Right atrium auricular region (tissue), 2 donors: ENCODE measurements at regions not wholly inside any gene's neighbourhood (a gene's known extent, or its start where the extent isn't known, plus 50 kb on each side); places are given as distances from the start of the nearest gene placed in this dataset.

Experiments used
- DNase-seq: peaks from one replicate; pipeline ENCODE4 v3.0.0-alpha.2; 2019; ENCODE audit warnings: low spot score
- H3K27ac ChIP-seq, 2 donors: fragments of 200-600 bp; sonication (generic); 1 replicate in 1 of 2; 2 replicates in 1 of 2; pipeline ENCODE4 v1.5.1; 2016 to 2019
- H3K27me3 ChIP-seq, 2 donors: fragments of 200-600 bp; sonication (generic); one replicate each; pipeline versions ENCODE4 v1.5.1 to v1.6.0; 2017 to 2019
- H3K36me3 ChIP-seq: fragments of 200-600 bp; sonication (generic); one replicate; pipeline ENCODE4 v1.5.1; 2016
- H3K4me1 ChIP-seq, 2 donors: fragments of 200-600 bp; sonication (generic); one replicate each; pipeline versions ENCODE4 v1.5.1 to v1.6.0; 2017 to 2019
- H3K4me3 ChIP-seq, 2 donors: fragments of 200-600 bp; sonication (generic); 1 replicate in 1 of 2; 2 replicates in 1 of 2; pipeline ENCODE4 v1.5.1; 2017 to 2019; ENCODE audit warnings: mild to moderate bottlenecking in 1 of 2, moderate library complexity in 1 of 2
- H3K9me3 ChIP-seq, 2 donors: fragments of 200-600 bp; sonication (generic); one replicate each; pipeline ENCODE4 v1.5.1; 2019
- TF ChIP-seq, protein P1 (sequence below), 2 donors: fragments of 200-600 bp; sonication (generic); IDR thresholded peaks; one replicate each; pipeline ENCODE4 v1.5.1; 2019; ENCODE audit warnings: antibody characterized with exemption in 2 of 2

DNA sequence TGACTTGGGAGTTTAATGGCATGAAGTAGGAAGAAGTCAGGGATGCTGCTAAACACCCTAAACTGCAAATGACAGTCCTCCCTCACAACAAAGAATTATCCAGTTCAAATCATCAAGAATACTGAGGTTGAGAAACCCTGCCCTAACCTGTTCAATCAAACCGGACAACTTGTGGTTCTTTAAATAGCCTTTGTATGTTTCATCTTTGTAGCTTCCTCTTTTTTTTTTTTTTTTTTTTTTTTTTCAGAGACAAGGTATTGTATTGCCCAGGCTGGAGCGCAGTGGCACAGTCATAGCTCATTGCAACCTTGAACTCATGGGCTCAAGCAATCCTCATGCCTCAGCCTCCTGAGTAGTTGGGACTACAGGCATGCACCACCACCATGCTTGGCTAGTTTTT lies 52.5 kb upstream of the TTC29 start:
- no peak for DNase-seq
- Histone ChIP-seq H3K9me3 (no peaks in the 10 kb centered on the region), H3K27me3 (no peaks in the 10 kb centered on the region), H3K4me1 (no peaks in the 10 kb centered on the region), H3K27ac (no peak overlapping the region), H3K4me3 (no peak overlapping the region), H3K36me3 (no peaks in the 10 kb centered on the region)
- TF ChIP-seq, protein P1, sequence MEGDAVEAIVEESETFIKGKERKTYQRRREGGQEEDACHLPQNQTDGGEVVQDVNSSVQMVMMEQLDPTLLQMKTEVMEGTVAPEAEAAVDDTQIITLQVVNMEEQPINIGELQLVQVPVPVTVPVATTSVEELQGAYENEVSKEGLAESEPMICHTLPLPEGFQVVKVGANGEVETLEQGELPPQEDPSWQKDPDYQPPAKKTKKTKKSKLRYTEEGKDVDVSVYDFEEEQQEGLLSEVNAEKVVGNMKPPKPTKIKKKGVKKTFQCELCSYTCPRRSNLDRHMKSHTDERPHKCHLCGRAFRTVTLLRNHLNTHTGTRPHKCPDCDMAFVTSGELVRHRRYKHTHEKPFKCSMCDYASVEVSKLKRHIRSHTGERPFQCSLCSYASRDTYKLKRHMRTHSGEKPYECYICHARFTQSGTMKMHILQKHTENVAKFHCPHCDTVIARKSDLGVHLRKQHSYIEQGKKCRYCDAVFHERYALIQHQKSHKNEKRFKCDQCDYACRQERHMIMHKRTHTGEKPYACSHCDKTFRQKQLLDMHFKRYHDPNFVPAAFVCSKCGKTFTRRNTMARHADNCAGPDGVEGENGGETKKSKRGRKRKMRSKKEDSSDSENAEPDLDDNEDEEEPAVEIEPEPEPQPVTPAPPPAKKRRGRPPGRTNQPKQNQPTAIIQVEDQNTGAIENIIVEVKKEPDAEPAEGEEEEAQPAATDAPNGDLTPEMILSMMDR (IDR thresholded peaks at IDR 0.05), result no peak

DNA sequence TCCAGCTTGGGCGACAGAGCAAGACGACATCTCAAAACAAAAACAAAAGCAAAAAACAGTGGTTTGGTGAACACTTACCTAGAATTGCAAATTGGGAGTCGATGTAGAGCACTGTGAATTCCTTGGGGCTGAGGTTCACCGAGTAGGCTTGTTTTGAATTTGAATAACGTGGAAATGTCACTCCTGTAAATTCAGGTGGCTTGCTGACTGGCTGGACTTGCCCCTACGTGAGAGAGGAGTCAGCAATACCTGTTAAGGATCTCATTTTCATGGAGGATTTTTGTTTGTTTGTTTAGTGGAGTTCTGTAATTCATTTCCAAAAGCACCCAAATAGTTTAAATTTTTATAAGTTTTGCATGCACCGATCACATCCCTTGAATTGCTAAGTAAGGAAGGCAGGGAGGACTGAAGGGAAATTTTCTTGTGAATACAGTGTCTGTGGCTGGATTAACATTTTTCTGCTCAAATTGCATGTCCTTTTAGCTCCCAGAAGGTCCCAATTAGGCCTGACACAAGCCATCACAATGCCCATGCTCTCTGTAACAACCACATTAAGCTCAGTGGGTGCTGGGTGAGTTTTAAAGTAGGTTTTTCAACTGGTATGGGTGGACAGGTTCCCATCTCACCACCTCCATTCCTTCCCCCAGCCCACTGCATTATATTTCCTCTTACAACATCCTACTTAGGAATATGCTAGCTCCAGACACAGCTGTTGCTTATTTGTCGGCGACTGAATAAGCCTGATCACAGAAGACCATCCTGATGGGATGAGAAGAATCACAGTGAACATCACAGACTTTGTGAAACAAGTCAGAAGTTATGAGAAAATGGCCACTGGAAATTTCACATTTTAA lies 58.5 kb upstream of the TTC29 start:
- DNase-seq, result no peak
- H3K4me1 ChIP-seq, result no peaks in the 10 kb centered on the region
- H3K27me3 ChIP-seq, result no peaks in the 10 kb centered on the region
- no peak overlapping the region for H3K27ac ChIP-seq
- H3K4me3 ChIP-seq, result no peak overlapping the region
- no peaks in the 10 kb centered on the region for H3K36me3 ChIP-seq
- TF ChIP-seq, protein P1 (IDR thresholded peaks at IDR 0.05), result no peak
- H3K9me3 ChIP-seq, result no peaks in the 10 kb centered on the region

DNA sequence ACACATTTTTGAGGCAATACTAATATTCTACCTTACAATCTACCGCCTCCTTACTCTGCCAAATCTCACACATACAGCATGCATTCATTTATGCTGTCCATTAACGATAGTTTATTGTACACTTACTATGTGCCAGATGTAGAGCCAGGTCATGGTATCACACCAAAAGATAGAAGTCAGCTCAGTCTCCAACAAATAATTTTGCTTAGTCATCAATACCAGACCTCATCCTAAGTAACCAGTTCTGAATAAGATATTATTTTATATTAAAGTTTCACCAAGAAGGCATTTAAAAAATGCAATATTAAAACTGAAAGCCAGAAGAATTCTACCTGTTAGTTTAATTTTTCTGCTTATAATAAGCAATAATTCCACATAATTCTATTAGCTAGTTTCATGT lies 60.6 kb upstream of the TTC29 start:
- Histone ChIP-seq H3K4me3 (no peak overlapping the region), H3K36me3 (no peaks in the 10 kb centered on the region), H3K27ac (no peak overlapping the region), H3K27me3 (no peaks in the 10 kb centered on the region), H3K9me3 (no peaks in the 10 kb centered on the region), H3K4me1 (no peaks in the 10 kb centered on the region)
- TF ChIP-seq, protein P1 (IDR thresholded peaks at IDR 0.05), result no peak
- DNase-seq, result no peak

DNA sequence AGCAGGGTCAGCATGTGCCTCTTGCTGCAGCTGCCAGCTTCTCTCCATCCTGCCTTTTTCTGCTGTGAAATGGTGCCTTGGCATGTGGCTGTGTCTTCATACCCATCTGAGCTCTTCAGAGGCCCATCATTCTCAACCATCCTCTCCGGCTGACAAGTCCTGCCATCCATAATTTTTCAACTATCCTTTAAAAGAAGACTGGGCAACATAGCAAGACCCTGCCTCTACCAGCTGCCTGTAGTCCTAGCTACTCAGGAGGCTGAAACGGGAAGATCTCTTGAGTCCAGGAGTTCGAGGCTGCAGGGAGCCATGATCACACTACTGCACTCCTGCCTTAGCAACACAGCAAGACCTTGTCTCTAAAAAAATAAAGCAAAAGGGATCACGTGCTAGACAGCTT lies 64.2 kb upstream of the TTC29 start:
- Histone ChIP-seq H3K27me3 (no peaks in the 10 kb centered on the region), H3K9me3 (no peaks in the 10 kb centered on the region), H3K27ac (no peak overlapping the region), H3K36me3 (no peaks in the 10 kb centered on the region), H3K4me1 (no peaks in the 10 kb centered on the region), H3K4me3 (no peak overlapping the region)
- DNase-seq, result no peak
- TF ChIP-seq, protein P1 (IDR thresholded peaks at IDR 0.05), result no peak

DNA sequence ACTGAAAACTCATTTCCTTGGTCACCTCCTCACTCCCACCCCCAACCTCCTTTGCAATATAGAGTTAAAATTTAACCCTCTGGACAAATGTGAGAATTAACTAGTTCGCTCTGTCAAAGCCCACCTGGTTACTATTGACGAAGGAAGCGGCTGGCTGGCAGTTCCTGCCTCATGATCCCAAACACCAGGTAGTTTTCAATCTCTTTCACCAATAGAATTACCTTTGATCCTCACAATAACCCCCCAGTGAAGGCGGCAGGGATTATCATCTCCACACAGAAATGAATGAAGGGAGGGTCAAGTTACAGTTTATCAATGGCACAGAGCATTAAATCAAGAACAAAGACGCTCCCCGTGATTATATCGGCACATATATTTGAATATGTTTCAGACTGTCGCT lies 65.7 kb upstream of the TTC29 start:
- DNase-seq, result no peak
- TF ChIP-seq, protein P1 (IDR thresholded peaks at IDR 0.05), result no peak
- no peaks in the 10 kb centered on the region for H3K4me1 ChIP-seq
- H3K36me3 ChIP-seq, result no peaks in the 10 kb centered on the region
- no peaks in the 10 kb centered on the region for H3K27me3 ChIP-seq
- no peak overlapping the region for H3K4me3 ChIP-seq
- H3K9me3 ChIP-seq, result no peaks in the 10 kb centered on the region
- no peak overlapping the region for H3K27ac ChIP-seq
